ENCODE measurements at regions not wholly inside any gene's neighbourhood (a gene's known extent, or its start where the extent isn't known, plus 50 kb on each side); places are given as distances from the start of the nearest gene placed in this dataset.

GRCh38 chr3:72494130-72494529 is 354.1 kb downstream of the SHQ1 start:
- no peaks in the 10 kb centered on the region for H3K9me3 ChIP-seq (replicated peaks; ENCODE audit: low read length)
- H3K36me3 ChIP-seq (ENCODE audit: insufficient read depth, low read length): no peaks in the 10 kb centered on the region
- no peak overlapping the region for H3K4me3 ChIP-seq (ENCODE audit: low read length)
- no peak overlapping the region for H3K9ac ChIP-seq (ENCODE audit: low read depth, low read length)
- no peak overlapping the region for H3K4me2 ChIP-seq (ENCODE audit: low read length)
- peaks cover 7% of the 10 kb centered on the region for H3K27me3 ChIP-seq (ENCODE audit: control insufficient read depth, insufficient read depth, low read length)
- H3K4me1 ChIP-seq (ENCODE audit: control insufficient read depth, insufficient read depth, low read length): peaks cover 11% of the 10 kb centered on the region

- Histone ChIP-seq H3K9me3 (replicated peaks; ENCODE audit: low read length) (no peaks in the 10 kb centered on the region), H3K4me3 (ENCODE audit: low read length) (no peak overlapping the region), H3K36me3 (ENCODE audit: insufficient read depth, low read length) (no peaks in the 10 kb centered on the region), H3K4me2 (ENCODE audit: low read length) (peak overlapping the region; percentile 40), H3K27me3 (ENCODE audit: control insufficient read depth, insufficient read depth, low read length) (peaks cover 7% of the 10 kb centered on the region), H3K4me1 (ENCODE audit: control insufficient read depth, insufficient read depth, low read length) (peaks cover 29% of the 10 kb centered on the region), H3K9ac (ENCODE audit: low read depth, low read length) (peak overlapping the region; percentile 36)
These were observed 356.0 kb downstream of the SHQ1 start for GRCh38 chr3:72492240-72492639.

GRCh38 chr3:72490688-72491435 is 357.4 kb downstream of the SHQ1 start:
- Histone ChIP-seq H3K4me3 (ENCODE audit: low read length) (no peak overlapping the region), H3K36me3 (ENCODE audit: insufficient read depth, low read length) (no peaks in the 10 kb centered on the region), H3K4me1 (ENCODE audit: control insufficient read depth, insufficient read depth, low read length) (peaks cover 41% of the 10 kb centered on the region), H3K4me2 (ENCODE audit: low read length) (no peak overlapping the region), H3K27me3 (ENCODE audit: control insufficient read depth, insufficient read depth, low read length) (peaks cover 7% of the 10 kb centered on the region), H3K9ac (ENCODE audit: low read depth, low read length) (no peak overlapping the region), H3K9me3 (replicated peaks; ENCODE audit: low read length) (no peaks in the 10 kb centered on the region)

GRCh38 chr3:72489901-72490300 is 358.3 kb downstream of the SHQ1 start:
- H3K9me3 ChIP-seq (replicated peaks; ENCODE audit: low read length): no peaks in the 10 kb centered on the region
- H3K4me3 ChIP-seq (ENCODE audit: low read length): no peak overlapping the region
- peaks cover 46% of the 10 kb centered on the region for H3K4me1 ChIP-seq (ENCODE audit: control insufficient read depth, insufficient read depth, low read length)
- no peaks in the 10 kb centered on the region for H3K36me3 ChIP-seq (ENCODE audit: insufficient read depth, low read length)
- no peak overlapping the region for H3K9ac ChIP-seq (ENCODE audit: low read depth, low read length)
- H3K4me2 ChIP-seq (ENCODE audit: low read length): no peak overlapping the region
- peaks cover 5% of the 10 kb centered on the region for H3K27me3 ChIP-seq (ENCODE audit: control insufficient read depth, insufficient read depth, low read length)

- no peaks in the 10 kb centered on the region for H3K36me3 ChIP-seq (ENCODE audit: insufficient read depth, low read length)
- H3K27me3 ChIP-seq (ENCODE audit: control insufficient read depth, insufficient read depth, low read length): no peaks in the 10 kb centered on the region
- peaks cover 46% of the 10 kb centered on the region for H3K4me1 ChIP-seq (ENCODE audit: control insufficient read depth, insufficient read depth, low read length)
- no peaks in the 10 kb centered on the region for H3K9me3 ChIP-seq (replicated peaks; ENCODE audit: low read length)
- peak overlapping the region; percentile 24 for H3K9ac ChIP-seq (ENCODE audit: low read depth, low read length)
- no peak overlapping the region for H3K4me2 ChIP-seq (ENCODE audit: low read length)
- no peak overlapping the region for H3K4me3 ChIP-seq (ENCODE audit: low read length)
These were observed 359.6 kb downstream of the SHQ1 start for GRCh38 chr3:72488738-72489035.

GRCh38 chr3:72487946-72488737 is 360.1 kb downstream of the SHQ1 start:
- Histone ChIP-seq H3K27me3 (ENCODE audit: control insufficient read depth, insufficient read depth, low read length) (no peaks in the 10 kb centered on the region), H3K36me3 (ENCODE audit: insufficient read depth, low read length) (no peaks in the 10 kb centered on the region), H3K4me2 (ENCODE audit: low read length) (peak overlapping the region; percentile 69), H3K9me3 (replicated peaks; ENCODE audit: low read length) (no peaks in the 10 kb centered on the region), H3K9ac (ENCODE audit: low read depth, low read length) (peak overlapping the region; percentile 54), H3K4me3 (ENCODE audit: low read length) (peak overlapping the region; percentile 54), H3K4me1 (ENCODE audit: control insufficient read depth, insufficient read depth, low read length) (peaks cover 51% of the 10 kb centered on the region)

GRCh38 chr3:72487078-72487765 is 361.0 kb downstream of the SHQ1 start:
- H3K9ac ChIP-seq (ENCODE audit: low read depth, low read length): peak overlapping the region; percentile 54
- no peaks in the 10 kb centered on the region for H3K9me3 ChIP-seq (replicated peaks; ENCODE audit: low read length)
- H3K27me3 ChIP-seq (ENCODE audit: control insufficient read depth, insufficient read depth, low read length): no peaks in the 10 kb centered on the region
- H3K36me3 ChIP-seq (ENCODE audit: insufficient read depth, low read length): no peaks in the 10 kb centered on the region
- peak overlapping the region; percentile 54 for H3K4me3 ChIP-seq (ENCODE audit: low read length)
- H3K4me2 ChIP-seq (ENCODE audit: low read length): peak overlapping the region; percentile 69
- peaks cover 51% of the 10 kb centered on the region for H3K4me1 ChIP-seq (ENCODE audit: control insufficient read depth, insufficient read depth, low read length)

GRCh38 chr3:72485641-72486040 is 362.6 kb downstream of the SHQ1 start:
- H3K4me2 ChIP-seq (ENCODE audit: low read length): no peak overlapping the region
- H3K4me1 ChIP-seq (ENCODE audit: control insufficient read depth, insufficient read depth, low read length): peaks cover 45% of the 10 kb centered on the region
- no peaks in the 10 kb centered on the region for H3K27me3 ChIP-seq (ENCODE audit: control insufficient read depth, insufficient read depth, low read length)
- no peaks in the 10 kb centered on the region for H3K36me3 ChIP-seq (ENCODE audit: insufficient read depth, low read length)
- no peak overlapping the region for H3K9ac ChIP-seq (ENCODE audit: low read depth, low read length)
- H3K9me3 ChIP-seq (replicated peaks; ENCODE audit: low read length): no peaks in the 10 kb centered on the region
- no peak overlapping the region for H3K4me3 ChIP-seq (ENCODE audit: low read length)

- H3K4me3 ChIP-seq (ENCODE audit: low read length): peak overlapping the region; percentile 32
- H3K27me3 ChIP-seq (ENCODE audit: control insufficient read depth, insufficient read depth, low read length): no peaks in the 10 kb centered on the region
- peak overlapping the region; percentile 71 for H3K4me2 ChIP-seq (ENCODE audit: low read length)
- peaks cover 40% of the 10 kb centered on the region for H3K4me1 ChIP-seq (ENCODE audit: control insufficient read depth, insufficient read depth, low read length)
- H3K9ac ChIP-seq (ENCODE audit: low read depth, low read length): peak overlapping the region; percentile 19
- H3K9me3 ChIP-seq (replicated peaks; ENCODE audit: low read length): no peaks in the 10 kb centered on the region
- H3K36me3 ChIP-seq (ENCODE audit: insufficient read depth, low read length): no peaks in the 10 kb centered on the region
These were observed 364.6 kb downstream of the SHQ1 start for GRCh38 chr3:72483554-72484104.

GRCh38 chr3:72482589-72483321 is 365.5 kb downstream of the SHQ1 start:
- Histone ChIP-seq H3K9ac (ENCODE audit: low read depth, low read length) (peak overlapping the region; percentile 28), H3K27me3 (ENCODE audit: control insufficient read depth, insufficient read depth, low read length) (no peaks in the 10 kb centered on the region), H3K4me1 (ENCODE audit: control insufficient read depth, insufficient read depth, low read length) (peaks cover 31% of the 10 kb centered on the region), H3K36me3 (ENCODE audit: insufficient read depth, low read length) (no peaks in the 10 kb centered on the region), H3K4me2 (ENCODE audit: low read length) (peak overlapping the region; percentile 71), H3K9me3 (replicated peaks; ENCODE audit: low read length) (no peaks in the 10 kb centered on the region), H3K4me3 (ENCODE audit: low read length) (peak overlapping the region; percentile 32)

- Histone ChIP-seq H3K36me3 (ENCODE audit: insufficient read depth, low read length) (no peaks in the 10 kb centered on the region), H3K4me1 (ENCODE audit: control insufficient read depth, insufficient read depth, low read length) (peaks cover 21% of the 10 kb centered on the region), H3K27me3 (ENCODE audit: control insufficient read depth, insufficient read depth, low read length) (no peaks in the 10 kb centered on the region), H3K9me3 (replicated peaks; ENCODE audit: low read length) (no peaks in the 10 kb centered on the region), H3K9ac (ENCODE audit: low read depth, low read length) (no peak overlapping the region), H3K4me3 (ENCODE audit: low read length) (no peak overlapping the region), H3K4me2 (ENCODE audit: low read length) (no peak overlapping the region)
These were observed 366.7 kb downstream of the SHQ1 start for GRCh38 chr3:72481542-72481941.
